Kidney epithelial cell (primary cell): ENCODE measurements at regions not wholly inside any gene's neighbourhood (a gene's known extent, or its start where the extent isn't known, plus 50 kb on each side); places are given as distances from the start of the nearest gene placed in this dataset.

Experiments used
- DNase-seq: peaks from one replicate; pipeline ENCODE4 v3.0.0-alpha.2; 2010; ENCODE audit warnings: low read depth
- H3K27me3 ChIP-seq: 2 replicates; pipeline ENCODE4 v1.6.0; 2011; ENCODE audit warnings: low read length; ENCODE audit not compliant: control insufficient read depth, insufficient read depth
- H3K36me3 ChIP-seq: 2 replicates; pipeline ENCODE4 v1.5.1; 2011; ENCODE audit warnings: low read length; ENCODE audit not compliant: control insufficient read depth, insufficient read depth
- H3K4me3 ChIP-seq: 2 replicates; pipeline ENCODE4 v1.5.1; 2011; ENCODE audit warnings: low read depth, mild to moderate bottlenecking, control low read depth, low read length
- CTCF ChIP-seq: IDR thresholded peaks from 2 replicates; pipeline ENCODE4 v1.5.1; 2011; ENCODE audit warnings: mild to moderate bottlenecking, moderate library complexity, low read length, control low read depth, inconsistent platforms; ENCODE audit not compliant: insufficient read depth, poor library complexity, severe bottlenecking

GRCh38 chr3:167100651-167101050, 279.4 kb downstream of the ZBBX start:
- DNase-seq: no peak
- Histone ChIP-seq H3K36me3 (no peaks in the 10 kb centered on the region), H3K4me3 (no peak overlapping the region), H3K27me3 (no peaks in the 10 kb centered on the region)
- no peak for TF ChIP-seq CTCF

- H3K36me3 ChIP-seq: no peaks in the 10 kb centered on the region
- DNase-seq: no peak
- H3K27me3 ChIP-seq: no peaks in the 10 kb centered on the region
- H3K4me3 ChIP-seq: no peak overlapping the region
- no peak for TF ChIP-seq CTCF
Measured at GRCh38 chr3:167100200-167100599, 279.9 kb downstream of the ZBBX start.

GRCh38 chr3:167095976-167096375, 284.1 kb downstream of the ZBBX start:
- no peaks in the 10 kb centered on the region for H3K36me3 ChIP-seq
- TF ChIP-seq CTCF: no peak
- no peaks in the 10 kb centered on the region for H3K27me3 ChIP-seq
- DNase-seq: no peak
- H3K4me3 ChIP-seq: no peak overlapping the region

DNA sequence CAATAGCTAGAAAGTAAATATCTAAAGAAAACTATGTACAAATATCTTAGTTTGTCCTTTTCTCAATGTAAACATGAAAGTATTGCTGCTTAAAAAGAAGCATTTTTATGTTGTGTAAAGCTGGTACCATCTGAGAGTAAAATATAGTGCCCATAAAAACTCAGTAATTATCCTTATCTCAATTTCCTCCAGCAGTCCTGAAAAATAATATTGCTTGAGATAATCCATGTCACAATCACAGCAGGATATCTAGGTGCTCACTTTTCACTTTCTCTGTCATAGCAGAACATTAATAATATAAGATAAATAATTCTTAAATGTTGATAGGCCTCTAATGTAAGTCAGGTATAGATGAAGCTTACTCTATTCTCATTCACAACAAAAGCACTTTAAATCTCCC, 285.5 kb downstream of the ZBBX start:
- TF ChIP-seq CTCF: no peak
- DNase-seq: no peak

DNA sequence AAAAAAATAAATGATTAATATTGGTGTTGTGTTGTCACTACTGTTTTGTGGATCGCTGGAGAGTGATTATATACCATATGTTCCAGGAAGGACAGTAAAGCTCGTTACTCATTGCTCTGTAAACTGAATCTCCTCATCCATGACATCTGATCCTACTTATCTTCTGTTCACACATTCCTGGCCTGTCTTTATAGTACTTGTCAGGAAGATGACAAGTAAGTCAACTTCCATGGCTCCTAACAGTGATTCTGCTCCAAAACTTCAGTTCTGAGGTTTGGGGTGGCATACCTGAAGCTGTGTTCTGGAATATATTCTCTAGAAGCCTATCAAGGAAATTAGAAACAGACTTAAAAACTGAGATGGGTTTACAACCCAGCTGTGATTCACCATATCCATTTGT, 288.9 kb downstream of the ZBBX start:
- no peak overlapping the region for H3K4me3 ChIP-seq
- DNase-seq: no peak
- no peaks in the 10 kb centered on the region for H3K36me3 ChIP-seq
- no peak for TF ChIP-seq CTCF
- H3K27me3 ChIP-seq: no peaks in the 10 kb centered on the region

More for the DNA sequence above, 285.5 kb downstream of the ZBBX start:
- H3K27me3 ChIP-seq: no peaks in the 10 kb centered on the region
- no peak overlapping the region for H3K4me3 ChIP-seq
- no peaks in the 10 kb centered on the region for H3K36me3 ChIP-seq

- DNase-seq: no peak
- no peak for TF ChIP-seq CTCF
- no peaks in the 10 kb centered on the region for H3K36me3 ChIP-seq
Measured at GRCh38 chr3:167084545-167084944, 295.6 kb downstream of the ZBBX start.

More at GRCh38 chr3:167084545-167084944, 295.6 kb downstream of the ZBBX start:
- Histone ChIP-seq H3K27me3 (no peaks in the 10 kb centered on the region), H3K4me3 (no peak overlapping the region)
